KMS-11 (cell line): ENCODE measurements at regions not wholly inside any gene's neighbourhood (a gene's known extent, or its start where the extent isn't known, plus 50 kb on each side); places are given as distances from the start of the nearest gene placed in this dataset.

Source experiments
- H2AFZ ChIP-seq: fragments of 200-600 bp; sonication (generic); 2 replicates; pipeline ENCODE4 v1.6.1; 2016; ENCODE audit warnings: antibody characterized with exemption, mixed run types, low read depth
- H3K27ac ChIP-seq: fragments of 200-600 bp; sonication (generic); 2 replicates; pipeline ENCODE4 v1.6.1; 2016; ENCODE audit warnings: mild to moderate bottlenecking, mixed run types
- H3K27me3 ChIP-seq: fragments of 200-600 bp; sonication (generic); 2 replicates; pipeline ENCODE4 v1.6.1; 2017; ENCODE audit warnings: mild to moderate bottlenecking, low read depth, mixed run types, moderate library complexity; ENCODE audit not compliant: insufficient read depth
- H3K36me3 ChIP-seq: fragments of 200-600 bp; sonication (generic); 2 replicates; pipeline ENCODE4 v1.6.1; 2017; ENCODE audit warnings: mild to moderate bottlenecking, mixed run types; ENCODE audit not compliant: insufficient read depth
- H3K4me1 ChIP-seq: fragments of 200-600 bp; sonication (generic); 2 replicates; pipeline ENCODE4 v1.6.1; 2016; ENCODE audit warnings: mild to moderate bottlenecking, low read depth, mixed run types; ENCODE audit not compliant: poor library complexity, severe bottlenecking
- H3K4me2 ChIP-seq: fragments of 200-600 bp; sonication (generic); 2 replicates; pipeline ENCODE4 v1.7.0; 2016; ENCODE audit warnings: mild to moderate bottlenecking, mixed run types
- H3K4me3 ChIP-seq: fragments of 200-600 bp; sonication (generic); IDR thresholded peaks from 2 replicates; pipeline ENCODE4 v1.6.1; 2017; ENCODE audit warnings: low read depth, low read length, mixed read lengths; ENCODE audit not compliant: insufficient read depth
- H3K79me2 ChIP-seq: fragments of 200-600 bp; sonication (generic); 2 replicates; pipeline ENCODE4 v1.6.1; 2016; ENCODE audit warnings: low read depth, mixed run types; ENCODE audit not compliant: insufficient read depth
- H3K9ac ChIP-seq: fragments of 200-600 bp; sonication (generic); 2 replicates; pipeline ENCODE4 v1.6.1; 2016; ENCODE audit warnings: mild to moderate bottlenecking, mixed run types
- H4K20me1 ChIP-seq: fragments of 200-600 bp; sonication (generic); 2 replicates; pipeline ENCODE4 v1.6.1; 2016; ENCODE audit warnings: mild to moderate bottlenecking, mixed run types; ENCODE audit not compliant: insufficient read depth
- TF ChIP-seq, protein P1 (sequence below): fragments of 200-600 bp; sonication (generic); conservative IDR thresholded peaks from 2 replicates; pipeline ENCODE4 v1.6.1; 2017; ENCODE audit warnings: low read depth, mild to moderate bottlenecking, antibody characterized with exemption, low read length, moderate library complexity, mixed read lengths

DNA sequence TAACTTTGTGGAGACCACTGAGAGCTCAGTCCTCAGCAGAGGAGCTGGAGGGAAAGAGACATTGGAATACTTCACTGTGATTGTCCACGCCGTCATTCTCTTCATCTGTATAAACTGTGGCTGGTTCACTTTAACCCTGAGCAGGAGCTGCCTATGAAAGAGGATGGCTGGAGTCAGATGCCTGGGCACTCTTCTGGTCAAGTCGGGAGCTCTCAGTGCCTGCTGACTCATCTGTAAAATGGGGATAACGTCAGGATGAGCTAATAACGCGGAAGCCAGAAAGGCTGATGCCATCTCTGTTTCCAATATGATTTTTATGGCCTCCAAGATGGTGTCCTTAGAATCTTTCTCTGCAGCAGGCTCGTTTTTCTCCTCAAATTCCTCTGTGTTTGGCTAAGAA, 51.6 kb upstream of the MRPS22 start:
- Histone ChIP-seq H3K27ac (no peak overlapping the region), H2AFZ (no peak overlapping the region), H3K4me3 (no peak overlapping the region), H3K4me2 (no peak overlapping the region), H3K27me3 (no peaks in the 10 kb centered on the region), H3K4me1 (no peaks in the 10 kb centered on the region), H3K36me3 (no peaks in the 10 kb centered on the region), H3K9ac (no peak overlapping the region), H3K79me2 (no peaks in the 10 kb centered on the region), H4K20me1 (no peaks in the 10 kb centered on the region)
- TF ChIP-seq, protein P1, sequence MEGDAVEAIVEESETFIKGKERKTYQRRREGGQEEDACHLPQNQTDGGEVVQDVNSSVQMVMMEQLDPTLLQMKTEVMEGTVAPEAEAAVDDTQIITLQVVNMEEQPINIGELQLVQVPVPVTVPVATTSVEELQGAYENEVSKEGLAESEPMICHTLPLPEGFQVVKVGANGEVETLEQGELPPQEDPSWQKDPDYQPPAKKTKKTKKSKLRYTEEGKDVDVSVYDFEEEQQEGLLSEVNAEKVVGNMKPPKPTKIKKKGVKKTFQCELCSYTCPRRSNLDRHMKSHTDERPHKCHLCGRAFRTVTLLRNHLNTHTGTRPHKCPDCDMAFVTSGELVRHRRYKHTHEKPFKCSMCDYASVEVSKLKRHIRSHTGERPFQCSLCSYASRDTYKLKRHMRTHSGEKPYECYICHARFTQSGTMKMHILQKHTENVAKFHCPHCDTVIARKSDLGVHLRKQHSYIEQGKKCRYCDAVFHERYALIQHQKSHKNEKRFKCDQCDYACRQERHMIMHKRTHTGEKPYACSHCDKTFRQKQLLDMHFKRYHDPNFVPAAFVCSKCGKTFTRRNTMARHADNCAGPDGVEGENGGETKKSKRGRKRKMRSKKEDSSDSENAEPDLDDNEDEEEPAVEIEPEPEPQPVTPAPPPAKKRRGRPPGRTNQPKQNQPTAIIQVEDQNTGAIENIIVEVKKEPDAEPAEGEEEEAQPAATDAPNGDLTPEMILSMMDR, result no peak

DNA sequence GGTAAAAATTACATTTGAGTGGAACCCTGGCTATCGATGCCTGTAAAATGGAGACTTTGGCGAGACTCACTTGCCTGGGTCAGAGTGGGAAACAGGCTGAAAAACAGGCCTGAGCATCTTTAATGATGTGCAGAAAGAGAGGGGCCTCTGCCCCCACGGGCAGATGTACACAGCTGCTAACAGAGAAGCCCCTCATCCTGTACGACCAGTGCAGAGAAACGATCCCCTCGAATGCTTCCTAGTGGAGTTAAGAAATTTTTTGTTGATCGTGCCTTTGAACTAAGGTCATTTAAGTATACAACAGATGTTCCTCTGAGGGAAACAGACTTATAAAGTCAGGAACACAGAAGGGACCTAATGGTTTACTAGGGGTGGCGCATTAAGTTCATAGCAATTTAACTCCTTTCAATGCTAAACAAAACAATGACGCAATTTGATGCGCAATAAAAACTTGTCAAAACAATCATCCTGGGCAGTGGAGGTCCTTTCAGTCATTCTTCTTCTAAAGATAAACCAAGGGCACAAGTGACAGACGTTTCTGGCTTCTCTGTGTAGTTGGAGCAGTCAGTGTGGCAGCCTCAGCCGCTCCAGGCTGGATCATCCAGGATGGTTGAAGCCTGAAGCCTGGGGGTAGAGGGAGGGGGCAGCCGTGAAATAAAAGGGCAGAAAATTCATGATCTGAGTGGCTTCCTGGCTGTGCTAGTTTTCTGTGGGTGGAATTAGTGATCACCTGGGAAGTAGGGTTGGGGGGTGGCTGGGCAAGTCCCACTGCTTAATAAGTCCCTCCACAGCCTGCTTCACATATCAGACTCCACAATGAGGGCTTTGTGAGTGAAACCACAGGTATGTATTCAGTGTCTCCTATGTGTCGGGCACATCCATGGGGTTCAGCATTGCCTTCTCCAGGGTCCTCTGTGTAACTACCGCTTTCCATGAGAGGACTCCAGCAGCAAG, 50.8 kb upstream of the MRPS22 start:
- Histone ChIP-seq H3K4me3 (no peak overlapping the region), H4K20me1 (no peaks in the 10 kb centered on the region), H2AFZ (no peak overlapping the region), H3K4me1 (no peaks in the 10 kb centered on the region), H3K79me2 (no peaks in the 10 kb centered on the region), H3K27ac (no peak overlapping the region), H3K4me2 (no peak overlapping the region), H3K27me3 (no peaks in the 10 kb centered on the region), H3K9ac (no peak overlapping the region), H3K36me3 (no peaks in the 10 kb centered on the region)
- TF ChIP-seq, protein P1, result no peak

- no peak overlapping the region for H3K27ac ChIP-seq
Measured at GRCh38 chr3:139293665-139294023, 50.2 kb upstream of the MRPS22 start.

More at GRCh38 chr3:139293665-139294023, 50.2 kb upstream of the MRPS22 start:
- Histone ChIP-seq H3K4me3 (no peak overlapping the region), H4K20me1 (no peaks in the 10 kb centered on the region), H3K79me2 (no peaks in the 10 kb centered on the region), H3K27me3 (no peaks in the 10 kb centered on the region), H3K4me1 (no peaks in the 10 kb centered on the region), H3K4me2 (no peak overlapping the region), H3K36me3 (no peaks in the 10 kb centered on the region), H3K9ac (no peak overlapping the region), H2AFZ (no peak overlapping the region)
- TF ChIP-seq, protein P1, result no peak
